H1 (cell line): ENCODE measurements at regions not wholly inside any gene's neighbourhood (a gene's known extent, or its start where the extent isn't known, plus 50 kb on each side); places are given as distances from the start of the nearest gene placed in this dataset.

ENCODE experiments used
- CTCF ChIA-PET: fragments of 300-600 bp; sonication (Branson Sonifier 250); formaldehyde crosslinking; loops from one replicate; lab custom pipeline; 2021; ENCODE audit not compliant: partially characterized antibody; lab: Charles Lee
- POLR2A ChIA-PET: fragments of 300-600 bp; sonication (Branson Sonifier 250); formaldehyde crosslinking; loops from one replicate; lab custom pipeline; 2021; ENCODE audit warnings: inconsistent platforms; ENCODE audit not compliant: partially characterized antibody; lab: Charles Lee
- DNase-seq, 2 experiments: peaks; one replicate each; pipeline versions ENCODE4 v3.0.0 to v3.0.0-alpha.2; 2010 to 2022; ENCODE audit warnings: low spot score in 2 of 2, low read depth in 1 of 2, mixed read lengths in 1 of 2
- FAIRE-seq: peaks from 2 replicates; lab custom pipeline; 2011; peaks lifted over from hg19 to GRCh38; lab: Jason Lieb, UNC
- H2AFZ ChIP-seq: 2 replicates; pipeline ENCODE4 v1.8.1; 2012; ENCODE audit warnings: low read length, inconsistent platforms
- H2AK5ac ChIP-seq: 2 replicates; pipeline ENCODE4 v1.6.1; 2013; ENCODE audit warnings: low read depth, low read length
- H2BK120ac ChIP-seq: replicated peaks from 2 replicates; pipeline ENCODE3; 2013; ENCODE audit warnings: low read depth, low read length, inconsistent platforms
- H2BK12ac ChIP-seq: 2 replicates; pipeline ENCODE4 v1.6.1; 2013; ENCODE audit warnings: low read depth, low read length
- H2BK15ac ChIP-seq: 2 replicates; pipeline ENCODE4 v1.6.1; 2013; ENCODE audit warnings: low read length
- H2BK20ac ChIP-seq: 2 replicates; pipeline ENCODE4 v1.6.1; 2013; ENCODE audit warnings: low read length
- H2BK5ac ChIP-seq: 2 replicates; pipeline ENCODE4 v1.6.1; 2013; ENCODE audit warnings: low read depth, low read length
- H3K14ac ChIP-seq: 2 replicates; pipeline ENCODE4 v1.6.1; 2013; ENCODE audit warnings: inconsistent platforms; ENCODE audit not compliant: insufficient read length
- H3K18ac ChIP-seq: 2 replicates; pipeline ENCODE4 v1.6.1; 2013; ENCODE audit warnings: low read length; ENCODE audit errors: extremely low read depth
- H3K23ac ChIP-seq: 2 replicates; pipeline ENCODE4 v1.6.1; 2013; ENCODE audit warnings: inconsistent platforms; ENCODE audit not compliant: insufficient read length
- H3K23me2 ChIP-seq: 2 replicates; pipeline ENCODE4 v1.6.1; 2013; ENCODE audit warnings: low read depth, low read length
- H3K27ac ChIP-seq: 2 replicates; pipeline ENCODE4 v1.6.1; 2011; ENCODE audit warnings: low read depth, low read length, inconsistent platforms
- H3K27me3 ChIP-seq, 4 experiments: replicated peaks in 1 of 4; 1 replicate in 1 of 4; 2 replicates in 3 of 4; pipeline versions ENCODE4 v1.6.1 to v1.8.1; 2011 to 2013; ENCODE audit warnings: low read length in 3 of 4, mild to moderate bottlenecking in 3 of 4, inconsistent platforms in 2 of 4, mixed read lengths in 2 of 4, moderate library complexity in 1 of 4; ENCODE audit not compliant: control insufficient read depth in 3 of 4, insufficient read depth in 3 of 4; ENCODE audit errors: extremely low read depth in 1 of 4
- H3K36me3 ChIP-seq, 4 experiments: 2 replicates each; pipeline versions ENCODE4 v1.6.1 to v1.8.1; 2011 to 2013; ENCODE audit warnings: mild to moderate bottlenecking in 4 of 4, low read length in 3 of 4, moderate library complexity in 2 of 4, control low read depth in 1 of 4, inconsistent platforms in 1 of 4; ENCODE audit not compliant: insufficient read depth in 4 of 4, control insufficient read depth in 2 of 4
- H3K4ac ChIP-seq: replicated peaks from 2 replicates; pipeline ENCODE3; 2013; ENCODE audit warnings: low read length, low read depth, mixed read lengths, inconsistent platforms; ENCODE audit not compliant: insufficient read length
- H3K4me1 ChIP-seq, 4 experiments: replicated peaks in 1 of 4; 1 replicate in 1 of 4; 2 replicates in 3 of 4; pipeline versions ENCODE4 v1.6.1 to v1.8.1; 2011 to 2013; ENCODE audit warnings: low read length in 3 of 4, inconsistent platforms in 2 of 4, mixed read lengths in 1 of 4; ENCODE audit not compliant: insufficient read depth in 4 of 4, control insufficient read depth in 3 of 4
- H3K4me2 ChIP-seq, 2 experiments: 2 replicates each; pipeline versions ENCODE4 v1.6.1 to v1.8.1; 2011 to 2013; ENCODE audit warnings: low read depth in 2 of 2, low read length in 2 of 2, control low read depth in 1 of 2, inconsistent platforms in 1 of 2, mild to moderate bottlenecking in 1 of 2; ENCODE audit not compliant: insufficient read depth in 1 of 2
- H3K4me3 ChIP-seq, 4 experiments: fragments of 200-600, 300-600 bp in 1 of 4; sonication (generic), shearing (Covaris generic), sonication (Bioruptor Twin) in 1 of 4; 2 replicates each; pipeline versions ENCODE4 v1.5.1 to v1.8.1; 2011 to 2016; ENCODE audit warnings: low read length in 4 of 4, low read depth in 3 of 4, control low read depth in 2 of 4, inconsistent platforms in 2 of 4, mild to moderate bottlenecking in 2 of 4, mixed read lengths in 1 of 4, moderate library complexity in 1 of 4; ENCODE audit not compliant: insufficient read depth in 2 of 4; ENCODE audit errors: extremely low read depth in 1 of 4
- H3K56ac ChIP-seq: replicated peaks from 2 replicates; pipeline ENCODE3; 2013; ENCODE audit warnings: low read depth, mild to moderate bottlenecking, mixed read lengths, low read length, inconsistent platforms; ENCODE audit not compliant: insufficient read length
- H3K79me1 ChIP-seq: 2 replicates; pipeline ENCODE4 v1.6.1; 2013; ENCODE audit warnings: low read depth, low read length, control low read depth
- H3K79me2 ChIP-seq, 2 experiments: 2 replicates each; pipeline versions ENCODE4 v1.6.1 to v1.8.1; 2012 to 2013; ENCODE audit warnings: low read length in 2 of 2, mild to moderate bottlenecking in 2 of 2, inconsistent platforms in 1 of 2; ENCODE audit not compliant: insufficient read depth in 2 of 2, control insufficient read depth in 1 of 2
- H3K9ac ChIP-seq, 4 experiments: replicated peaks in 1 of 4; 1 replicate in 1 of 4; 2 replicates in 3 of 4; pipeline versions ENCODE4 v1.6.1 to v1.8.1; 2011 to 2013; ENCODE audit warnings: low read depth in 3 of 4, low read length in 3 of 4, control low read depth in 2 of 4, mild to moderate bottlenecking in 2 of 4, moderate library complexity in 2 of 4, inconsistent platforms in 1 of 4; ENCODE audit errors: extremely low read depth in 1 of 4
- H3K9me3 ChIP-seq, 2 experiments: 2 replicates each; pipeline versions ENCODE4 v1.6.1 to v1.8.1; 2012 to 2013; ENCODE audit warnings: mild to moderate bottlenecking in 2 of 2, moderate library complexity in 2 of 2, control low read depth in 1 of 2, inconsistent platforms in 1 of 2, low read depth in 1 of 2, low read length in 1 of 2, mixed read lengths in 1 of 2; ENCODE audit not compliant: insufficient read depth in 2 of 2
- H4K20me1 ChIP-seq, 2 experiments: replicated peaks in 1 of 2; 2 replicates each; pipeline versions ENCODE3 to v1.8.1; 2011 to 2013; ENCODE audit warnings: inconsistent platforms in 2 of 2, low read length in 2 of 2, mild to moderate bottlenecking in 1 of 2; ENCODE audit not compliant: insufficient read depth in 2 of 2, control insufficient read depth in 1 of 2
- H4K5ac ChIP-seq: 2 replicates; pipeline ENCODE4 v1.6.1; 2013; ENCODE audit warnings: low read length, low read depth, mixed read lengths, inconsistent platforms; ENCODE audit not compliant: insufficient read length
- H4K8ac ChIP-seq: 2 replicates; pipeline ENCODE4 v1.8.0; 2013; ENCODE audit warnings: mild to moderate bottlenecking, moderate library complexity, low read length, inconsistent platforms; ENCODE audit not compliant: insufficient read depth; ENCODE audit errors: extremely low read depth
- H4K91ac ChIP-seq: replicated peaks from 2 replicates; pipeline ENCODE3; 2013; ENCODE audit warnings: low read length, mixed read lengths, inconsistent platforms; ENCODE audit not compliant: insufficient read length
- BCL11A ChIP-seq, 2 experiments: IDR thresholded peaks; one replicate each; pipeline ENCODE4 v1.6.1; 2011; ENCODE audit warnings: low read depth in 2 of 2, low read length in 2 of 2, mild to moderate bottlenecking in 2 of 2
- CBX5 ChIP-seq: fragments of 300-800, 300-1000 bp; sonication (generic); IDR thresholded peaks from 2 replicates; pipeline ENCODE4 v1.7.1; 2016; ENCODE audit warnings: antibody characterized with exemption, low read length, low read depth
- CREB1 ChIP-seq: IDR thresholded peaks from 2 replicates; pipeline ENCODE4 v1.6.1; 2012; ENCODE audit warnings: inconsistent platforms
- EGR1 ChIP-seq: IDR thresholded peaks from 2 replicates; pipeline ENCODE4 v1.6.1; 2011; ENCODE audit warnings: low read depth, low read length, borderline replicate concordance
- EP300 ChIP-seq, 2 experiments: IDR thresholded peaks; 1 replicate in 1 of 2; 2 replicates in 1 of 2; pipeline ENCODE4 v1.6.1; 2011 to 2012; ENCODE audit warnings: low read depth in 2 of 2, low read length in 2 of 2, mild to moderate bottlenecking in 2 of 2, borderline replicate concordance in 1 of 2, inconsistent platforms in 1 of 2, moderate library complexity in 1 of 2
- HDAC6 ChIP-seq: IDR thresholded peaks from one replicate; pipeline ENCODE4 v1.7.1; 2012; ENCODE audit warnings: low read depth, mild to moderate bottlenecking, inconsistent platforms, low read length, moderate library complexity
- JUN ChIP-seq: IDR thresholded peaks from 2 replicates; pipeline ENCODE4 v1.6.1; 2011; ENCODE audit warnings: low read depth, mild to moderate bottlenecking, improper control_type of control experiment, low read length
- MAX ChIP-seq: IDR thresholded peaks from 2 replicates; pipeline ENCODE4 v1.6.1; 2012; ENCODE audit warnings: inconsistent platforms
- RBBP5 ChIP-seq: IDR thresholded peaks from 2 replicates; pipeline ENCODE4 v1.7.1; 2012; ENCODE audit warnings: low read depth, mild to moderate bottlenecking, inconsistent platforms, low read length, moderate library complexity, borderline replicate concordance
- RFX5 ChIP-seq: IDR thresholded peaks from 2 replicates; pipeline ENCODE4 v1.6.1; 2011; ENCODE audit warnings: low read depth, low read length, improper control_type of control experiment, borderline replicate concordance
- SIN3A ChIP-seq, 2 experiments: IDR thresholded peaks in 1 of 2; conservative IDR thresholded peaks in 1 of 2; 2 replicates each; pipeline ENCODE4 v1.6.1; 2011 to 2012; ENCODE audit warnings: low read length in 2 of 2, improper control_type of control experiment in 1 of 2, low read depth in 1 of 2, mild to moderate bottlenecking in 1 of 2

DNA sequence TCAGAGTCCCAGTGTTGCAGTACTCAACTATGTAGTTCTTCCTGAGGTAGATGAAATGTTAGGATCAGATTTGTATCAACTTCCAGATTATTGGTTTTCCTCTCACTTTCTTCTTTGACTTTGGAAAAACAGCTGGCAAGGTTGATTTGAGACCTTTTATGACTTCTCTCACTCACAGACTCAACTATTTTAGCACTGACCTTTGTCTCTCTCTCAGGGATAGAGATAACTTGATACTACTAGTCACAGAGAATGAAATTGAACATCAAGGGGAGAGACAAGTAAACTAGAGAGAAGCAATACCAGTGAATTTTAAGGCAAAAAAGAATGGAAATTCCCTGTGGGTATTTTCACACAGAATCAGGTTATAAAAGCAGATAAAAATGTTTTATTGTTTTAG, 159.7 kb upstream of the B3GALT2 start:
- Histone ChIP-seq H3K79me2 (no peaks in the 10 kb centered on the region), H3K9ac (no peak overlapping the region), H4K91ac (no peak overlapping the region), H3K23ac (no peak overlapping the region), H3K56ac (no peak overlapping the region), H3K4ac (no peak overlapping the region), H3K14ac (no peak overlapping the region), H2BK120ac (no peak overlapping the region), H3K4me3 (no peak overlapping the region), H3K79me1 (no peaks in the 10 kb centered on the region), H2AFZ (no peak overlapping the region), H3K18ac (no peak overlapping the region), H4K8ac (no peak overlapping the region), H2BK12ac (no peak overlapping the region), H3K27ac (no peak overlapping the region), H4K20me1 (no peaks in the 10 kb centered on the region), H2BK5ac (no peak overlapping the region), H3K36me3 (no peaks in the 10 kb centered on the region), H2BK15ac (no peak overlapping the region), H3K23me2 (no peaks in the 10 kb centered on the region; the same call in 1 of the 2 replicates), H3K4me2 (no peak overlapping the region), H4K5ac (no peak overlapping the region), H3K4me1 (no peaks in the 10 kb centered on the region), H2AK5ac (no peak overlapping the region), H3K27me3 (no peaks in the 10 kb centered on the region), H2BK20ac (no peak overlapping the region), H3K9me3 (no peaks in the 10 kb centered on the region)
- ChIA-PET POLR2A (no interaction called here), CTCF (interaction anchor here (0.6 to 1.0 kb wide), 3 partner anchors 17 to 695 kb away, joined by 3 to 4 read pairs (median 3); no protein-coding TSS in a partner anchor)
- FAIRE-seq: no peak
- DNase-seq: no peak
- TF ChIP-seq JUN (no peak), EGR1 (no peak), CREB1 (no peak), EP300 (IDR thresholded peaks at IDR 0.05; ENCODE audit: borderline replicate concordance in 1 of 2, low read depth in 2 of 2, low read length in 2 of 2) (no peak), RBBP5 (no peak), RFX5 (no peak), HDAC6 (no peak), CBX5 (no peak), BCL11A (IDR thresholded peaks at IDR 0.05; ENCODE audit: low read depth in 2 of 2, low read length in 2 of 2) (no peak), MAX (no peak), SIN3A (conservative IDR thresholded peaks at IDR 0.05 in 1 of 2, IDR thresholded peaks at IDR 0.05 in 1 of 2; ENCODE audit: low read depth in 1 of 2, low read length in 2 of 2) (no peak)
